CD1c-positive myeloid dendritic cell (primary cell): ENCODE measurements at regions not wholly inside any gene's neighbourhood (a gene's known extent, or its start where the extent isn't known, plus 50 kb on each side); places are given as distances from the start of the nearest gene placed in this dataset.
A peak's percentile ranks its signal among the peaks of the same experiment; 100 is the strongest.
"Not testable (repeated sequence)": the region's sequence is repeated elsewhere in the genome, so short reads cannot be mapped to it uniquely, and the experiment has no call there.

Experiments
- DNase-seq: peaks from one replicate; pipeline ENCODE4 v3.0.0-alpha.2; 2016; ENCODE audit errors: extremely low spot score

DNA sequence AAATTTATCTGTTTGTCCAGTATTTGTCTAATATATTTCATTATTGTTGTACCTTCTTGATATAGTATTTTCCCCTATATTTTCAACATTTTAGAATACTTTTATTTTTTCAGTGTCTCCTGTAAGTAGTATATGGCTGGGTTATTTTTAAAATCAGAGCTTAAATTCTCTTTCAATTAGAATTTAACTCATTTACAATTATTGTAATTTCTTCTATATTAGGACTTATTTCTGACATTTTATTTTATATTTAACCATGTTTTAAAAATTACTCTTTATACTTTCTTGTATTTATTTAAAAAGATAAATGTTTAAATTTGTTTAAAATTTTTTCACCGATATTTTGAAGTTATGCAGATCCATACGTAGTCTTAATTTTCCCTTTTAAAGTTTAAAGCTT lies 220.0 kb upstream of the NPVF start:
- DNase-seq, result no peak

- no peak for DNase-seq
Observed at GRCh38 chr7:25454020-25454419, 225.7 kb upstream of the NPVF start.

DNA sequence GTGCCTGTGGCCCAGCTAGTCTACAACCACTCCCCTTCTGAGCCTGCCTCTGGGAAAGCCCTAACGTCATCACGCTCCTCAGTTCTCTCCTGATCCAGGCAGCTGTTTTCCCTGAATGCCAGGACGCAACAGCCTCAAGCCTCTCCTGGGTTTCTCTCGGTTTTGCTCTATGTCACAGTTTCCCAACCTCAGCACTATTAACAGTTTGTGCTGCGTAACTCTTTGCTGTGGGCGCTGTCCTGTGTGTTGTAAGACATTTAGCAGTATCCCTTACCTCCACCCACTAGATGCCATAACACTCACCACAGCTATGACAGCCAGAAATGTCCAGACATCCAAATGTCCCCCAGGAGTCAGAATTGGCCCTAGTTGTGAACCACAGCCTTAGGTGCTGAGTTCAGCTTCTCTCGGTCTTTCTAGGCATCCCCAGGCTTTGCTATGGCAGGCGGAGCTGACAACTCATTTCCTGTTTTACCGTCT lies 226.3 kb upstream of the NPVF start:
- no peak for DNase-seq

DNA sequence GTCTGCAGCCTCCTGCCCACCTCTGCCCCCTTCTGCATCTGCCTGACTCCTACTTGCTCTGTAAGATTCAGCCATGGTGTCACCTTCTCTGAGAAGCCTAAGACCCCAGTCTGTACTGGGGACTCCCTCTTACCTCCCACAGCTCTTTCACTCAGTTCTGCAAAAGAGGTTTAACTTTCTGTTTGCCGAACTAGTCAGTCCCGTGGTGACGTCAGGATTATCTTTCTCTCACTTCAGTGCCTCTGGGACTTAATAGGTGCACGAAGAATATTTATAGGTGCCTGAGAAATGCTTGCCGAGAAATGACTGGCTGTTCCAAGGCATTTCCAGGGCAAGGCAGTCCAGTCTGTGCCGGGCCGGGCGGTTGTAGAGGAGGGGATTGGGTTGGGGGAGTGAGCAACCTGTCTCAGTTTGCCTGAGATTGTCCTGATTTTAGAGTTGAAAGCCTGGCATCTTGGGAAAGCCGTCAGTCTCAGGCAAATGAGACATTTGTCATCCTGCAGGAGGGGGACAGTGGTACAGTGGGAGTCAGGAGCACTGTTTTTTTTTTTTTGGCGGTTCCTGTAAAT lies 227.5 kb upstream of the NPVF start:
- no peak for DNase-seq

DNA sequence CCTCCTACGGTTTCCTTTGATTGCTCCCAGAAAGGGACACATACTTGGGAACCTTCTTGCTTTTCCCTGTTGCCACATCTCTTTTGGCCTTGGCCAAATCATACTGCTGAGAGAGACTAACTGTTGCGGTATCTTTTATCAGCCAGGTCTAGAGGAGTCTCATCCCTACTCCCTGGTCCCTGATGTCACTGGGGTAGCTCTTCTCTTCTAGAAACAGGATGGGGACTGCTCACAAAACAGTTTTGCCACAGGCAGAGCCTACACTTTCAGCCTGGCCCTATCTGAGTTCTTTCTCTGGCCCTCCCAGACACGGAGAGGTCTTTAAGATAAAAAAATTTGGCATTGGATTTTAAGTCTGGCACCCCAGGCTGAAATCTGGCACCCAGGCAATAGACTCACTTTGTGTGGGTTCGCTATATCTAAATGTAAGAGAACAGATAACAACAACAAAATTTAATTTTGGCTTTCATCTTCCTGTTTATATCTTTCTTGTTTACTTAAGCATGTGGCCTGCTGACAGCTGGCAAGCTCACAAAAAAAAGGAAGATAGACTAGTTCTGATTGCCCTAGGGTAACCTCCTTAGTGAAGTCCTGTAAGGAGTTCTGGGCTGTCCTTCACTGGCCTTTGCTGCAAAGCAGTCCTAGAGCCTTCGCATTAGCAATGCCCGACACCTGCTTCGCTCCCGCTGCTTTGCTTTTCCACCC lies 228.3 kb upstream of the NPVF start:
- no peak for DNase-seq

DNA sequence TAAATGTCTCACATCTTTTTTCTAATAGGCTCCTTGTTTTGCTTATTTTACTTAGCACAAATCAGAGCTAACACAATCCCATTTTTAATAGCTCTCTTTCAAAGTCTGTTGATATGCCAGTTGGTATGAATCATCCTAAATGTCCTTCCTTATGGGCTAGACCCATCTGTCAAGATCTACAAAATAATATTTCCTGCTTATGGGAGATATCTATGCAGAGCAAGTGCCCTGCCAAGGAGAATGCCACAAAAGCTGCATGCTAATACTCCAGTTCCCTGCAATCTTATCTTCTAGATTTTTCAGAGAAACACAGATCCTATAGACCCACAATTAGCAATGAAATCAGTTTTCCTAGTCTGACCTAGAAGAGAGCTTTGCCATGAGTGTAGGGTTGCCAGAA lies 230.8 kb upstream of the NPVF start:
- DNase-seq, result no peak

DNA sequence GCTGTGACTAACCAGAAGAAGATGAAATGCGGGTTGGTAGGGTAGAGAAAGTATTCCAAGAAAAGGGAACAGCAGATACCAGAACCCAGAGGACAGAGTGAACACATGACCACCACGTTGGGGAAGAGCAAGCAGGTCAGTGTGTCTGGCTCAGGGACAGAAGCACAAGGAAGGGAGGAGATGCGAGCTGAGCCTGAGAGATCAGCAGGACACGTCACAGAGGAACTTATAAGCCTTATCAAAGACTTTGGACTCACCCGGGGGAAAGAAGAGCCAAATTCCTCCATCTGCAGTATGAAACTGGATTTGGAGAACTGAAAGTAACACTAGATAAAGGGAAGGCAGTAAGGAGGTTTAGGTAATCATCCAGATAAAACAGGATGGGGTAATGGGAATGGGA lies 232.1 kb upstream of the NPVF start:
- no peak for DNase-seq

GRCh38 chr7:25469669-25470068 lies 241.4 kb upstream of the NPVF start:
- no peak for DNase-seq

- no peak for DNase-seq
Observed at GRCh38 chr7:25476863-25477499, 248.7 kb upstream of the NPVF start.

GRCh38 chr7:25478221-25478620 lies 249.9 kb upstream of the NPVF start:
- not testable (repeated sequence) for DNase-seq

GRCh38 chr7:25478925-25479324 lies 250.6 kb upstream of the NPVF start:
- DNase-seq, result no peak

- DNase-seq, result no peak
Observed at GRCh38 chr7:25481891-25482290, 253.6 kb upstream of the NPVF start.

DNA sequence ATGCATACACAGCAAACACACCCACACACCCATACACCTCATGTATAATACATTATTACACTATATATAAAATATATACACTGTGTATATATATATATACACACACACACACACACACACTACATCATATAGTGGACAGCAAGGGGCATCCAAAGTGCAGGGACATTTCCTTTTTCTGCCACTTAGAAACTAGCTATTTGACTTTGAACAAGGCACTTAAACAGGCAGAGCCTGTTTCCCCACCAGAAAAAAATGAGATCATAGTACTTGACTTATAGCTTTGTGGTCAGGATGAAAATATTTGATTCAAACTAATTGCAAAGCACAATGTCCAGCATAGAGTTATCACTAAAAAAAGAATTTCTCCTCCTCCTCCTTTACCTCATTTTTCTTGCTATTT lies 254.3 kb upstream of the NPVF start:
- no peak for DNase-seq

DNA sequence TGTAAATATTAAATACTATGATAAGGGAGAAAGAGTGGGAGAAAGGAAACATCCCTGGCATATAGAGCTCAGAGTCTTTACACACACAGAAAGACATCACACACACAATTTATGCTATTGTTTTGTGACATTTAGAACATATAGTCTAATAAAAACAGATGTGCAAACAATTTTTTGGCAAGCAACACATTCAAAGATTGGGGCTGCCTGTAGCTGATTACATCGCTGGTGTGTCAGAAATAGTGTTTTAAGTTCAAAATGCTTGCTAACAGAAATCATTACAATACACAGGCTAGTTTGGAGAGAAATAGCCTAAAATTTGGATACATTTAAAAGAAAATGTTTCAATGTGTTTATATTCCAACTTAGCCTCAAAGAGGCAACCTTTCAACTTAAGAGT lies 256.7 kb upstream of the NPVF start:
- no peak for DNase-seq

DNA sequence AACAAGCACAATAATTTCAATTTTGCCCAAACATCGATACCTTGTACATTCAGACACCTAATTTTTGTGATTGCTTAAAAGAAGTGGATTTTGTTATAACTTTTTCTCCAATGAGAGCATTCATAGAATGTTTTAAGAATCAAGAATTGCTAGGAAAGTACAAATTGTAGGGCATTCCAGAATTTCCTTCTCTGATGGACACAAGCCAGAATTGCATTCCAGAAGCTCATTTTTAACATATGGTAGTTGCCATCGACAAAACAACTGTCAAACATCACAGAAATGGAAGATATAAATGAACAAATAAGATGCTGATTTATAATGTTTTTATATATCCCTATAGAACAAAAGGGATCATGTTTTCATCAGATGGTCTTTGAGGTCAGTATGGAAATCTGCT lies 258.4 kb upstream of the NPVF start:
- no peak for DNase-seq

- no peak for DNase-seq
Observed at GRCh38 chr7:25493805-25494366, 265.6 kb upstream of the NPVF start.

GRCh38 chr7:25494896-25495295 lies 266.6 kb upstream of the NPVF start:
- no peak for DNase-seq

DNA sequence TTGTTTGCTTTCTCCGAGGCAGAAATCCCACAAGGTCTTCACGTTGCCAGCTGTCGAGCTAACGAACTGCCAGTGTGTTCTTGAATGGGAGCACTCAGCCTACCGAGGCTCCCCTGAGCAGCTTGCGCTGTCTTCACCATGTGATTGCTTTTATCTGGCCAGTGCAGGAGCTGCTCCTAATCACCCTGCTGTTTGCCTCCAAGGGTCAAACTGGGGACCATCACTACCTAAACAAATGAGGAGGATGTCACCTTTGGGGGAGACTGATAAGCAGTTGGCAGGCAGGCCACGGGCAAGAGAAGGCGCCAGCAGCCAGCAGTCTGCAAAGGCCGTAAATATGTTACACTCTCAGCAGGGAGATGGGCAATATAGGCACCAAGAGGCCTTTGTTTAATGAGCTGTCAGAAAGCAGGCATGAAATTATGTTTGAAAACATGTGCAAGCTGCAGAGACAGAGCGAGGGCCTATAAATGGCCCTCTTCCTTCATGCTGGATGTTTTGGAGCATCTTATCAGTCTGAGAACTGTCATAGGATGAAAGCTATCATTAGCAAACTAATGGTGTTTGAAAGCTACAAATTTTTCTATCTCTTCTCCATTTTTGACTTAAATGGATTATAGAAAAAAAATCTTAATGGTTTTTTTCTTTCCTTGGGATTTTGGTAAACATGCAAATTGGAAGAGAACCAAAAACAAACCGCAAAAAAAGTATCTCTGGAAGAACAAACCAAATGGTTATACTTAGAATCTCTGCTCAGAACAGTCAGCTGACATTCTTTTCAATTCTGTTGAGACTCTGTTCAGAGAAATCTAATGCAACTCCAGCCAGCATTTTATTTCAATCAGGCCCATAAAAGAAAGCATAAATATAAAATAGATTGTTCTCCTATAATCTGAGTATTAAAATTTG lies 267.3 kb upstream of the NPVF start:
- no peak for DNase-seq

DNA sequence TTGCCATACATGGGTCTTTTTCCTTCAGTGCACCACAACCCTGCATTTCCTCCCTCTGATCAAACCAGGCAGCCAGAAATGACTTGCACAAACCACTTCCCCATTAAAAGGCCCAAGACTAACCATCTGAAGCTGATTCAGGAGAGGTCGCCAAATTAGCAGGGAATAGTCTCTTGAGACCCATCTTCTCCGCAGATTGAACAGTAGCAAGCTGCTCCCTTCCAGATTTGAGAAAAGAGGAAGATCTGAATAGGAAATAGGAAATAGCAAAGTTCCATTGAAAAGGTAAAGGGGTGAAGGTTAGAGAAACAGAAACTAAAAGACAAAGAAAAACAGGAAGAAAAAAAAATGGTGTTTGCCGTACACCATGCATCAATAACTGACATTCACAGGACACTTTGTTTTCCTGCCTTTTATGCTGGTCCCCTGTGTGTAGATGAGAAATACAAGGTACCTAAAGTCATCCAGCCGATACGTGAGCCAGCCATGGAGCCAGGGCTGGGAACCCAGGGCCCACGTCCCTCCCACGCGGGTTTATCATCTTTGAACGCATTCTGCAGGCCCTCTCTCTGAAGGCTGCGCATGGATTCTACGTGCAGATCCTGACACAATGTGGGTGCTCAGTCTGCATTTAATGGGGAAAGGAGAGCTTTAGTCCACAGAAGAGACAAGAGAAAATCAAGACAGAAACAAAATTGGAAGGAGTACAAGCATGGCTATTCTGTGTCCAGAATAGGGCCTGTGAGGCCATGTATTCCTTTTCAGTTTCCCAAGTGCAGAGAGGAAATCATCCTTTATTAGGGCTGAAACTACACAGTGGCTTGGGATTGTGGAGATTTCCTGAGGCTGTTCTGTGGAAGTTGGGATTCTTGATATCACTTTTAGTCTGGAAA lies 268.4 kb upstream of the NPVF start:
- peak; percentile 47 for DNase-seq

DNA sequence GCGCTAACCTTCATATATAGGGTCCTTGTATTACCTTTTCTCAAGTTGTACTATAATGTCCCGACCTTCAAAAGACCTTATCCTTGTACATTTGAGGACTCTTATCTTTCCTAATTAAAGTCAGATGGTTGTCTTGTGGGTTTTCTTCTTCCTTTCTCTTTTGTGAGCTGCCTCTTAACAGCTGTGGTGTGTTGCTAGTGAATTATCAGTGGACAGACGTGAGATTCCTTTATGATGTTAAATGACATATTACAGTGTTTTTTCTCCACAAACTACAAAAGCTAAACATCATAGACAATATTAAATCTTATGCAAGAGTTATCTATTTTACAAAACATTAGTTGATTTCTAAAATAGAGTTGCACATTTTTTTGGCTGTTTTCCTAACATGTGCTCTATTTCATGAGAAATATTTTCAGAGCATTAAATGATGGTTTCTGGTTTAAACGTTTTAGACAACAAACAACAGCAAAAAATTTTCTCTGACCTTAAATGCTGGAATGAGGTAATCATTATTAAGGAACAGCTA lies 272.2 kb upstream of the NPVF start:
- no peak for DNase-seq

DNA sequence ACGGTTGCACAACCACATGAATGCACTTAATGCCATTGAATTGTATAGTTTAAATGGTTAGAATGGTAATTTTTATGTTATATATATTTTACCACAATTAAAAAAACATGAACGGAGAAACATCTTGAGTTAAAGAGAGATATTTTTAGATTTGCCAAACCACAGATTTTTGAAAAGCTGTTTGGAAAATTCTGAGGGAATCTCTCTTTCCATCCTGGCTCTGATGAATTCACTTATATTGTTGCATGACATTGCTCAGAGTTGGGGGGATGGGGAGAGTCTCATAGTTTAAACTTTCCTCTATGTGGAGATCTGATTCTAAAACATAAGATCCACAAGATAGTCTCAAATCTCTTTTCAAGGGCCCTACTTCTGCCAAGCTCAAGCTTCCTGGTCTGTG lies 275.0 kb upstream of the NPVF start:
- DNase-seq, result no peak
